ENCODE measurements at regions not wholly inside any gene's neighbourhood (a gene's known extent, or its start where the extent isn't known, plus 50 kb on each side); places are given as distances from the start of the nearest gene placed in this dataset.

GRCh38 chr2:57614988-57615387 lies 431.6 kb upstream of the VRK2 start:
- Histone ChIP-seq H2AFZ (ENCODE audit: low read length) (no peak overlapping the region), H3K9me3 (ENCODE audit: low read length) (no peaks in the 10 kb centered on the region), H3K79me2 (ENCODE audit: low read length) (no peaks in the 10 kb centered on the region), H3F3A (ENCODE audit: low read length, unreplicated experiment) (no peaks in the 10 kb centered on the region), H4K20me1 (ENCODE audit: low read length) (no peaks in the 10 kb centered on the region), H3K36me3 (ENCODE audit: low read depth, low read length) (no peaks in the 10 kb centered on the region), H3K9ac (ENCODE audit: low read length) (no peak overlapping the region), H3K4me3 (ENCODE audit: low read length) (no peak overlapping the region), H3K4me1 (ENCODE audit: insufficient read depth, low read length) (no peaks in the 10 kb centered on the region), H3K27me3 (ENCODE audit: low read length) (0 out of 2 replicates have a peak, but pooled peaks cover 4% of the 10 kb centered on the region), H3K4me2 (ENCODE audit: low read length) (no peak overlapping the region), H3K9me2 (replicated peaks; ENCODE audit: low read length) (no peaks in the 10 kb centered on the region), H3K27ac (ENCODE audit: low read length) (no peak overlapping the region)
- BruUV-seq (replicated peaks): no TSS peak
- ChIA-PET CTCF (interaction anchor here (0.6 kb wide), 1 partner anchor 14 kb away, joined by 6 read pairs; no protein-coding TSS in a partner anchor), POLR2A (ENCODE audit: unreplicated experiment) (no interaction called here)
- intact Hi-C loops (cut with micrococcal nuclease): no loop called here
- TF ChIP-seq EZH2 (IDR thresholded peaks at IDR 0.05; ENCODE audit: low read length, unreplicated experiment) (no peak), EZH2phosphoT487 (IDR thresholded peaks at IDR 0.05; ENCODE audit: borderline replicate concordance, low read length) (no peak), CTCF (conservative IDR thresholded peaks at IDR 0.05; ENCODE audit: low read depth, low read length) (no peak)
- no peak for ATAC-seq
- no peak for DNase-seq

GRCh38 chr2:57615855-57616556 lies 430.6 kb upstream of the VRK2 start:
- no peak overlapping the region for H3K4me3 ChIP-seq (ENCODE audit: low read length)
- no peak overlapping the region for H2AFZ ChIP-seq (ENCODE audit: low read length)
- H3K9me3 ChIP-seq (ENCODE audit: low read length): no peaks in the 10 kb centered on the region
- no peaks in the 10 kb centered on the region for H3K79me2 ChIP-seq (ENCODE audit: low read length)
- no peaks in the 10 kb centered on the region for H3K36me3 ChIP-seq (ENCODE audit: low read depth, low read length)
- no peaks in the 10 kb centered on the region for H3K4me1 ChIP-seq (ENCODE audit: insufficient read depth, low read length)
- no TSS peak for BruUV-seq (replicated peaks)
- ATAC-seq: no peak
- H3K27me3 ChIP-seq (ENCODE audit: low read length): peaks cover 12% of the 10 kb centered on the region
- DNase-seq: no peak
- intact Hi-C loops (cut with micrococcal nuclease): no loop called here
- POLR2A ChIA-PET (ENCODE audit: unreplicated experiment): no interaction called here
- H3K9me2 ChIP-seq (replicated peaks; ENCODE audit: low read length): no peaks in the 10 kb centered on the region
- no peaks in the 10 kb centered on the region for H3F3A ChIP-seq (ENCODE audit: low read length, unreplicated experiment)
- no peak overlapping the region for H3K9ac ChIP-seq (ENCODE audit: low read length)
- no peaks in the 10 kb centered on the region for H4K20me1 ChIP-seq (ENCODE audit: low read length)
- TF ChIP-seq EZH2phosphoT487 (IDR thresholded peaks at IDR 0.05; ENCODE audit: borderline replicate concordance, low read length): no peak
- TF ChIP-seq CTCF (conservative IDR thresholded peaks at IDR 0.05; ENCODE audit: low read depth, low read length): no peak
- TF ChIP-seq EZH2 (IDR thresholded peaks at IDR 0.05; ENCODE audit: low read length, unreplicated experiment): no peak
- H3K27ac ChIP-seq (ENCODE audit: low read length): no peak overlapping the region
- H3K4me2 ChIP-seq (ENCODE audit: low read length): no peak overlapping the region
- CTCF ChIA-PET: no interaction called here

GRCh38 chr2:57617318-57617717 lies 429.3 kb upstream of the VRK2 start:
- no TSS peak for BruUV-seq (replicated peaks)

More at GRCh38 chr2:57617318-57617717, 429.3 kb upstream of the VRK2 start:
- DNase-seq (no peak), ATAC-seq (no peak)
- no peak overlapping the region for H3K27ac ChIP-seq (ENCODE audit: low read length)
- H3K36me3 ChIP-seq (ENCODE audit: low read depth, low read length): no peaks in the 10 kb centered on the region
- intact Hi-C loops (cut with micrococcal nuclease): no loop called here
- H3K9me3 ChIP-seq (ENCODE audit: low read length): no peaks in the 10 kb centered on the region
- CTCF ChIA-PET: no interaction called here
- H3K79me2 ChIP-seq (ENCODE audit: low read length): no peaks in the 10 kb centered on the region
- H3K9ac ChIP-seq (ENCODE audit: low read length): no peak overlapping the region
- TF ChIP-seq EZH2 (IDR thresholded peaks at IDR 0.05; ENCODE audit: low read length, unreplicated experiment) (no peak), CTCF (conservative IDR thresholded peaks at IDR 0.05; ENCODE audit: low read depth, low read length) (no peak), EZH2phosphoT487 (IDR thresholded peaks at IDR 0.05; ENCODE audit: borderline replicate concordance, low read length) (no peak)
- POLR2A ChIA-PET (ENCODE audit: unreplicated experiment): no interaction called here
- peaks cover 22% of the 10 kb centered on the region for H3K27me3 ChIP-seq (ENCODE audit: low read length)
- no peak overlapping the region for H2AFZ ChIP-seq (ENCODE audit: low read length)
- no peaks in the 10 kb centered on the region for H3F3A ChIP-seq (ENCODE audit: low read length, unreplicated experiment)
- no peaks in the 10 kb centered on the region for H3K9me2 ChIP-seq (replicated peaks; ENCODE audit: low read length)
- no peak overlapping the region for H3K4me2 ChIP-seq (ENCODE audit: low read length)
- no peaks in the 10 kb centered on the region for H4K20me1 ChIP-seq (ENCODE audit: low read length)
- no peak overlapping the region for H3K4me3 ChIP-seq (ENCODE audit: low read length)
- no peaks in the 10 kb centered on the region for H3K4me1 ChIP-seq (ENCODE audit: insufficient read depth, low read length)
